MM.1S (cell line): ENCODE measurements at regions not wholly inside any gene's neighbourhood (a gene's known extent, or its start where the extent isn't known, plus 50 kb on each side); places are given as distances from the start of the nearest gene placed in this dataset.

ENCODE experiments used
- EZH2phosphoT487 ChIP-seq: fragments of 300-600 bp; sonication (generic); IDR thresholded peaks from 2 replicates; pipeline ENCODE4 v1.6.1; 2018; ENCODE audit warnings: antibody characterized with exemption, low read length
- TF ChIP-seq, protein P1 (sequence below): fragments of 300-600 bp; sonication (generic); IDR thresholded peaks from 2 replicates; pipeline ENCODE4 v1.5.1; 2016; ENCODE audit warnings: antibody characterized with exemption, low read length, mixed read lengths

DNA sequence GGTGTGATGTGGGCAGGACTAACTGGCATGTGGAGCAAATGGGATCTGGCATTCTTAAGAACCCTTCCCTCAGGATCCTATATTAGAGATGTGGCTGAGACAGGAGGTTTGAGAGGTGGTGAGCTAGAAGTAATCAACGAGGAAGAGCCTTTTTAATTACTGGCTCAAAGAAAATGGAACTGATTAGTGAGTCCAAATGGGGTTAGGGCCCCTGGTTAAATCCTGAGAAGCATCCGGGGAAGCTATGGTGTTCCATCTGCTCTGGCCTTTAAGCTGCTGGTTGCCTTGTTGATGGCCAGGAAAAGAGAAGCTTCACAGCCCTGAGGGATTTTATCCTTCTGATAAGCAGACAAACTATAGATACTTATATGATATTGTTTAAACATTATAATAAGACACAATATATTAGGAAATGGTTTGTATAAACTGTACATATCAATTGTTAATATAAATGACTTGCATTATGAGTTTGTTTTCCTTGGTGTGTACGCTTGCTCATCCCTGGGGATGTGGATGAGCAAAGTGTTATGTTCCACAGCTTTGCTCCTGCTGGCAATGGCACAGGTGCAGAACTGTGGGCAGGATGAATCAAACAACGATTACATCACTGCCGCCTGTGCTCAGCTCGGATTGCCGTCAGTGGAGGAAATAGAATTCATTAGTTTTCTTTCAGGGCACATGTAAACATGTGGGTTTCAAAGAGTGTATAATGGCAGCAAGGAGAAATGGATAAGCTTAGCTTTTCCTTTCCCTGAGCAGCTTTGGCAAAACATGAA lies 328.6 kb upstream of the ARX start:
- TF ChIP-seq, protein P1, sequence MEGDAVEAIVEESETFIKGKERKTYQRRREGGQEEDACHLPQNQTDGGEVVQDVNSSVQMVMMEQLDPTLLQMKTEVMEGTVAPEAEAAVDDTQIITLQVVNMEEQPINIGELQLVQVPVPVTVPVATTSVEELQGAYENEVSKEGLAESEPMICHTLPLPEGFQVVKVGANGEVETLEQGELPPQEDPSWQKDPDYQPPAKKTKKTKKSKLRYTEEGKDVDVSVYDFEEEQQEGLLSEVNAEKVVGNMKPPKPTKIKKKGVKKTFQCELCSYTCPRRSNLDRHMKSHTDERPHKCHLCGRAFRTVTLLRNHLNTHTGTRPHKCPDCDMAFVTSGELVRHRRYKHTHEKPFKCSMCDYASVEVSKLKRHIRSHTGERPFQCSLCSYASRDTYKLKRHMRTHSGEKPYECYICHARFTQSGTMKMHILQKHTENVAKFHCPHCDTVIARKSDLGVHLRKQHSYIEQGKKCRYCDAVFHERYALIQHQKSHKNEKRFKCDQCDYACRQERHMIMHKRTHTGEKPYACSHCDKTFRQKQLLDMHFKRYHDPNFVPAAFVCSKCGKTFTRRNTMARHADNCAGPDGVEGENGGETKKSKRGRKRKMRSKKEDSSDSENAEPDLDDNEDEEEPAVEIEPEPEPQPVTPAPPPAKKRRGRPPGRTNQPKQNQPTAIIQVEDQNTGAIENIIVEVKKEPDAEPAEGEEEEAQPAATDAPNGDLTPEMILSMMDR: no peak
- TF ChIP-seq EZH2phosphoT487: no peak
